ENCODE measurements at regions not wholly inside any gene's neighbourhood (a gene's known extent, or its start where the extent isn't known, plus 50 kb on each side); places are given as distances from the start of the nearest gene placed in this dataset.
"Not testable (repeated sequence)": the region's sequence is repeated elsewhere in the genome, so short reads cannot be mapped to it uniquely, and the experiment has no call there.

GRCh38 chr2:111574803-111575202 is 309.2 kb downstream of the ANAPC1 start:
- DNase-seq (ENCODE audit: low read depth, low spot score); POLR2A ChIA-PET; H3K4me3 ChIP-seq (replicated peaks in 1 of 2; ENCODE audit: low read depth in 1 of 2, low read length in 2 of 2); CTCF ChIA-PET; H3K27me3 ChIP-seq (ENCODE audit: insufficient read depth, low read length); H3K27ac ChIP-seq (ENCODE audit: low read depth, low read length); H3K4me1 ChIP-seq (ENCODE audit: control insufficient read depth in 1 of 2, insufficient read depth in 2 of 2, low read length in 2 of 2); H3K9me2 ChIP-seq (ENCODE audit: insufficient read depth); H3K9ac ChIP-seq (ENCODE audit: low read length); H3K9me3 ChIP-seq (ENCODE audit: control insufficient read depth in 1 of 2, insufficient read depth in 1 of 2, low read depth in 1 of 2, low read length in 2 of 2); BruUV-seq (replicated peaks); H3K4me2 ChIP-seq (ENCODE audit: low read length); ATAC-seq; H3K79me2 ChIP-seq (ENCODE audit: insufficient read depth, low read length); H2AFZ ChIP-seq (ENCODE audit: low read depth, low read length, poor library complexity, severe bottlenecking); RAD21 ChIA-PET (ENCODE audit: low non-redundant PET in 1 of 2, low total read pairs in 2 of 2, uncharacterized antibody in 2 of 2, unreplicated experiment in 2 of 2); H4K20me1 ChIP-seq (ENCODE audit: insufficient read depth); H3K36me3 ChIP-seq (ENCODE audit: control insufficient read depth in 1 of 2, insufficient read depth in 2 of 2, low read length in 2 of 2); intact Hi-C loops (cut with micrococcal nuclease): not testable (repeated sequence)

GRCh38 chr2:111577154-111577885 is 306.7 kb downstream of the ANAPC1 start:
- BruUV-seq (replicated peaks); H2AFZ ChIP-seq (ENCODE audit: low read depth, low read length, poor library complexity, severe bottlenecking); H3K4me1 ChIP-seq (ENCODE audit: control insufficient read depth in 1 of 2, insufficient read depth in 2 of 2, low read length in 2 of 2); H3K27me3 ChIP-seq (ENCODE audit: insufficient read depth, low read length); CTCF ChIA-PET; H3K9me2 ChIP-seq (ENCODE audit: insufficient read depth); POLR2A ChIA-PET; H3K36me3 ChIP-seq (ENCODE audit: control insufficient read depth in 1 of 2, insufficient read depth in 2 of 2, low read length in 2 of 2); H4K20me1 ChIP-seq (ENCODE audit: insufficient read depth); DNase-seq (ENCODE audit: low read depth, low spot score); H3K9ac ChIP-seq (ENCODE audit: low read length); intact Hi-C loops (cut with micrococcal nuclease); H3K79me2 ChIP-seq (ENCODE audit: insufficient read depth, low read length); H3K9me3 ChIP-seq (ENCODE audit: control insufficient read depth in 1 of 2, insufficient read depth in 1 of 2, low read depth in 1 of 2, low read length in 2 of 2); RAD21 ChIA-PET (ENCODE audit: low non-redundant PET in 1 of 2, low total read pairs in 2 of 2, uncharacterized antibody in 2 of 2, unreplicated experiment in 2 of 2); H3K27ac ChIP-seq (ENCODE audit: low read depth, low read length); H3K4me2 ChIP-seq (ENCODE audit: low read length); H3K4me3 ChIP-seq (replicated peaks in 1 of 2; ENCODE audit: low read depth in 1 of 2, low read length in 2 of 2): not testable (repeated sequence)
- peak; percentile 49; the same call in 1 of the 2 replicates for ATAC-seq

DNA sequence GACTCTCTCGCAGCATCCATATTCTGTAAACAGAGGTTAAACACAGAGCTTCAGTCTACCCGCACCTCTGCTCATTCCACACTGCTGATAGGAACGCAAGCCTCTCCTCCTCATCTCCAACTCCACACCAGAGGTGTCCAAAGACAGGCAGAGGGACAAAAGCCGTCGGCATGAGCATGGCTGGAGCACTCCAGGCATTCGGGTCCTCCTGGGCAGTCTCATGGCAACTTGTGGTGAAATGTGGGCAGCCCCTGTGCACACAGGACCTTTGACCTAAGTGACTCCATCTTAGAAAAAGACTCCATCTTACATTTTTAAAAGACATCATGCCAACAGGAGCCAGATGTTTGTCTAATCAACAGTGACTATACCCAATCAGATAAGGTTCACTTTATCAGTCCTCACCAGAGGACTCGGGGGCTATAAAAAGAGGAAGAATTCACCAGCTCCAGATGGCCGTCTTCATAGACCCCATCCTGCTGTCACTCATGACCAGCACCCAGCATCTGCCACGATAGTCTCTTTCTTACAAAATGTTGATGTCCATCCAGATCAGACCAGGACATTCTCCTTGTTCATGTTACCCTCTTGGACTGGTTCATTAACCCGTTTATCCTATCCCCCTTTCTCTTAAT is 304.4 kb downstream of the ANAPC1 start:
- H3K9me2 ChIP-seq (ENCODE audit: insufficient read depth); H2AFZ ChIP-seq (ENCODE audit: low read depth, low read length, poor library complexity, severe bottlenecking); H3K4me3 ChIP-seq (replicated peaks in 1 of 2; ENCODE audit: low read depth in 1 of 2, low read length in 2 of 2); H3K79me2 ChIP-seq (ENCODE audit: insufficient read depth, low read length); POLR2A ChIA-PET; H3K36me3 ChIP-seq (ENCODE audit: control insufficient read depth in 1 of 2, insufficient read depth in 2 of 2, low read length in 2 of 2); H4K20me1 ChIP-seq (ENCODE audit: insufficient read depth); H3K4me2 ChIP-seq (ENCODE audit: low read length); RAD21 ChIA-PET (ENCODE audit: low non-redundant PET in 1 of 2, low total read pairs in 2 of 2, uncharacterized antibody in 2 of 2, unreplicated experiment in 2 of 2); H3K27ac ChIP-seq (ENCODE audit: low read depth, low read length); CTCF ChIA-PET; H3K27me3 ChIP-seq (ENCODE audit: insufficient read depth, low read length); H3K9me3 ChIP-seq (ENCODE audit: control insufficient read depth in 1 of 2, insufficient read depth in 1 of 2, low read depth in 1 of 2, low read length in 2 of 2); ATAC-seq; DNase-seq (ENCODE audit: low read depth, low spot score); intact Hi-C loops (cut with micrococcal nuclease); H3K4me1 ChIP-seq (ENCODE audit: control insufficient read depth in 1 of 2, insufficient read depth in 2 of 2, low read length in 2 of 2); BruUV-seq (replicated peaks); H3K9ac ChIP-seq (ENCODE audit: low read length): not testable (repeated sequence)

DNA sequence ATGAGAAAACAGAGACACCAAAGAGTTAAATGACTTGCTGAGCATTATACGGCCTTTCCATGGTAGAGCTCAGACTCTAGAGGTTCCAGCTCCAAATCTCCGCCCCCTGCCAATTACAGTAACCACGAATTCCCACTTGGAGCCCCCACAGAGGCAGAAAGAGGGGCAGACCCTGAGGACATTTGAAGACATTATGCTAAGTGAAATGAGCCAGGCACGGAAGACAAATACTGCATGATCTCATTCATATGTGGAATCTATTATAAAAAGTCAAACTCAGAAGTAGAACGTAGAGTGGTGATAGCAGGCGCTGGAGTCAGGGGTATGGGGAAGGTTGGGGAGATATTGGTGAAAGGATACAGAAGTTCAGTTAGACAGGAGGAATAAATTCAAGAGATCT is 303.4 kb downstream of the ANAPC1 start:
- CTCF ChIA-PET; H3K79me2 ChIP-seq (ENCODE audit: insufficient read depth, low read length); H3K27me3 ChIP-seq (ENCODE audit: insufficient read depth, low read length); H3K36me3 ChIP-seq (ENCODE audit: control insufficient read depth in 1 of 2, insufficient read depth in 2 of 2, low read length in 2 of 2); H3K9ac ChIP-seq (ENCODE audit: low read length); BruUV-seq (replicated peaks); H3K9me3 ChIP-seq (ENCODE audit: control insufficient read depth in 1 of 2, insufficient read depth in 1 of 2, low read depth in 1 of 2, low read length in 2 of 2); H3K9me2 ChIP-seq (ENCODE audit: insufficient read depth); intact Hi-C loops (cut with micrococcal nuclease); POLR2A ChIA-PET; H2AFZ ChIP-seq (ENCODE audit: low read depth, low read length, poor library complexity, severe bottlenecking); H4K20me1 ChIP-seq (ENCODE audit: insufficient read depth); H3K4me1 ChIP-seq (ENCODE audit: control insufficient read depth in 1 of 2, insufficient read depth in 2 of 2, low read length in 2 of 2); H3K4me2 ChIP-seq (ENCODE audit: low read length); H3K27ac ChIP-seq (ENCODE audit: low read depth, low read length); ATAC-seq; H3K4me3 ChIP-seq (replicated peaks in 1 of 2; ENCODE audit: low read depth in 1 of 2, low read length in 2 of 2); DNase-seq (ENCODE audit: low read depth, low spot score); RAD21 ChIA-PET (ENCODE audit: low non-redundant PET in 1 of 2, low total read pairs in 2 of 2, uncharacterized antibody in 2 of 2, unreplicated experiment in 2 of 2): not testable (repeated sequence)

All from HCT116 (cell line).